GM21423 (cell line): ENCODE measurements at regions not wholly inside any gene's neighbourhood (a gene's known extent, or its start where the extent isn't known, plus 50 kb on each side); places are given as distances from the start of the nearest gene placed in this dataset.
"Not testable (repeated sequence)": the region's sequence is repeated elsewhere in the genome, so short reads cannot be mapped to it uniquely, and the experiment has no call there.

Experiments
- ATAC-seq: cut with Tn5 transposase; IDR thresholded peaks from one replicate; pipeline ENCODE4 v1.9.1; 2021; ENCODE audit warnings: mild to moderate bottlenecking, moderate library complexity; ENCODE audit not compliant: unreplicated experiment

- ATAC-seq: no peak
These were observed 499.1 kb upstream of the RUNX1 start for GRCh38 chr21:35547946-35548774.

- no peak for ATAC-seq
These were observed 494.6 kb upstream of the RUNX1 start for GRCh38 chr21:35543746-35544145.

- ATAC-seq: no peak
These were observed 492.0 kb upstream of the RUNX1 start for GRCh38 chr21:35540950-35541638.

- ATAC-seq: no peak
These were observed 489.3 kb upstream of the RUNX1 start for GRCh38 chr21:35538386-35538785.

GRCh38 chr21:35537604-35538003, 488.5 kb upstream of the RUNX1 start:
- ATAC-seq: no peak

GRCh38 chr21:35533893-35534292, 484.8 kb upstream of the RUNX1 start:
- ATAC-seq: no peak

- no peak for ATAC-seq
These were observed 481.7 kb upstream of the RUNX1 start for GRCh38 chr21:35530766-35531165.

- ATAC-seq: peak; percentile 64
These were observed 480.2 kb upstream of the RUNX1 start for GRCh38 chr21:35529171-35529863.

GRCh38 chr21:35528116-35529042, 479.3 kb upstream of the RUNX1 start:
- ATAC-seq: peak; percentile 39

- ATAC-seq: no peak
These were observed 478.3 kb upstream of the RUNX1 start for GRCh38 chr21:35527358-35527757.

- ATAC-seq: no peak
These were observed 476.3 kb upstream of the RUNX1 start for GRCh38 chr21:35525443-35525842.

GRCh38 chr21:35521852-35522505, 472.9 kb upstream of the RUNX1 start:
- no peak for ATAC-seq

GRCh38 chr21:35521293-35521692, 472.2 kb upstream of the RUNX1 start:
- no peak for ATAC-seq

- ATAC-seq: no peak
These were observed 471.8 kb upstream of the RUNX1 start for GRCh38 chr21:35520856-35521255.

GRCh38 chr21:35520302-35520701, 471.2 kb upstream of the RUNX1 start:
- no peak for ATAC-seq

GRCh38 chr21:35517865-35518264, 468.8 kb upstream of the RUNX1 start:
- no peak for ATAC-seq

- ATAC-seq: not testable (repeated sequence)
These were observed 467.2 kb upstream of the RUNX1 start for GRCh38 chr21:35516292-35516691.

GRCh38 chr21:35512346-35512745, 463.2 kb upstream of the RUNX1 start:
- ATAC-seq: no peak

- no peak for ATAC-seq
These were observed 462.6 kb upstream of the RUNX1 start for GRCh38 chr21:35511696-35512162.
